ENCODE measurements at regions not wholly inside any gene's neighbourhood (a gene's known extent, or its start where the extent isn't known, plus 50 kb on each side); places are given as distances from the start of the nearest gene placed in this dataset.

GRCh38 chr20:52621401-52621800, 350.8 kb upstream of the TSHZ2 start:
- no peaks in the 10 kb centered on the region for H3K36me3 ChIP-seq (ENCODE audit: low read depth, low read length)
- no peak for ATAC-seq
- intact Hi-C loops (cut with micrococcal nuclease): no loop called here

GRCh38 chr20:52619671-52620070, 352.5 kb upstream of the TSHZ2 start:
- Histone ChIP-seq H2AFZ (ENCODE audit: low read length) (no peak overlapping the region), H3K4me3 (ENCODE audit: low read length) (no peak overlapping the region), H3K79me2 (ENCODE audit: low read length) (no peaks in the 10 kb centered on the region), H3K36me3 (ENCODE audit: low read depth, low read length) (no peaks in the 10 kb centered on the region), H3K27me3 (ENCODE audit: low read length) (peaks cover 12% of the 10 kb centered on the region; the same call in 1 of the 2 replicates), H4K20me1 (ENCODE audit: low read length) (no peaks in the 10 kb centered on the region), H3K4me2 (ENCODE audit: low read length) (no peak overlapping the region), H3K27ac (ENCODE audit: low read length) (no peak overlapping the region), H3F3A (ENCODE audit: low read length, unreplicated experiment) (no peaks in the 10 kb centered on the region), H3K9me2 (replicated peaks; ENCODE audit: low read length) (0 out of 2 replicates have a peak, but pooled peaks cover 2% of the 10 kb centered on the region), H3K9ac (ENCODE audit: low read length) (no peak overlapping the region), H3K4me1 (ENCODE audit: insufficient read depth, low read length) (no peaks in the 10 kb centered on the region), H3K9me3 (ENCODE audit: low read length) (0 out of 2 replicates have a peak, but pooled peaks cover 3% of the 10 kb centered on the region)
- DNase-seq (no peak), ATAC-seq (no peak)
- ChIA-PET POLR2A (ENCODE audit: unreplicated experiment) (no interaction called here), CTCF (no interaction called here)
- no TSS peak for BruUV-seq (replicated peaks)
- intact Hi-C loops (cut with micrococcal nuclease): no loop called here
- TF ChIP-seq CTCF (conservative IDR thresholded peaks at IDR 0.05; ENCODE audit: low read depth, low read length) (no peak), EZH2 (IDR thresholded peaks at IDR 0.05; ENCODE audit: low read length, unreplicated experiment) (no peak), EZH2phosphoT487 (IDR thresholded peaks at IDR 0.05; ENCODE audit: borderline replicate concordance, low read length) (no peak)

More at GRCh38 chr20:52621401-52621800, 350.8 kb upstream of the TSHZ2 start:
- CTCF ChIA-PET: no interaction called here
- Histone ChIP-seq H3K27ac (ENCODE audit: low read length) (no peak overlapping the region), H3K9ac (ENCODE audit: low read length) (no peak overlapping the region), H3F3A (ENCODE audit: low read length, unreplicated experiment) (no peaks in the 10 kb centered on the region), H3K4me3 (ENCODE audit: low read length) (no peak overlapping the region), H3K79me2 (ENCODE audit: low read length) (no peaks in the 10 kb centered on the region), H3K9me3 (ENCODE audit: low read length) (0 out of 2 replicates have a peak, but pooled peaks cover 3% of the 10 kb centered on the region), H3K9me2 (replicated peaks; ENCODE audit: low read length) (0 out of 2 replicates have a peak, but pooled peaks cover 2% of the 10 kb centered on the region), H4K20me1 (ENCODE audit: low read length) (no peaks in the 10 kb centered on the region), H3K4me2 (ENCODE audit: low read length) (no peak overlapping the region), H3K4me1 (ENCODE audit: insufficient read depth, low read length) (no peaks in the 10 kb centered on the region), H2AFZ (ENCODE audit: low read length) (no peak overlapping the region), H3K27me3 (ENCODE audit: low read length) (peaks cover 10% of the 10 kb centered on the region; the same call in 1 of the 2 replicates)
- TF ChIP-seq EZH2 (IDR thresholded peaks at IDR 0.05; ENCODE audit: low read length, unreplicated experiment) (no peak), EZH2phosphoT487 (IDR thresholded peaks at IDR 0.05; ENCODE audit: borderline replicate concordance, low read length) (no peak), CTCF (conservative IDR thresholded peaks at IDR 0.05; ENCODE audit: low read depth, low read length) (no peak)
- POLR2A ChIA-PET (ENCODE audit: unreplicated experiment): no interaction called here
- DNase-seq: no peak
- no TSS peak for BruUV-seq (replicated peaks)

GRCh38 chr20:52619101-52619500, 353.1 kb upstream of the TSHZ2 start:
- ATAC-seq: no peak
- no peak for TF ChIP-seq EZH2 (IDR thresholded peaks at IDR 0.05; ENCODE audit: low read length, unreplicated experiment)
- no peak for TF ChIP-seq EZH2phosphoT487 (IDR thresholded peaks at IDR 0.05; ENCODE audit: borderline replicate concordance, low read length)
- TF ChIP-seq CTCF (conservative IDR thresholded peaks at IDR 0.05; ENCODE audit: low read depth, low read length): no peak

More at GRCh38 chr20:52619101-52619500, 353.1 kb upstream of the TSHZ2 start:
- Histone ChIP-seq H3K4me2 (ENCODE audit: low read length) (no peak overlapping the region), H3K4me1 (ENCODE audit: insufficient read depth, low read length) (no peaks in the 10 kb centered on the region), H2AFZ (ENCODE audit: low read length) (no peak overlapping the region), H3K9me3 (ENCODE audit: low read length) (0 out of 2 replicates have a peak, but pooled peaks cover 3% of the 10 kb centered on the region), H3K4me3 (ENCODE audit: low read length) (no peak overlapping the region), H3K9ac (ENCODE audit: low read length) (no peak overlapping the region), H4K20me1 (ENCODE audit: low read length) (no peaks in the 10 kb centered on the region), H3K27me3 (ENCODE audit: low read length) (peaks cover 12% of the 10 kb centered on the region; the same call in 1 of the 2 replicates), H3K27ac (ENCODE audit: low read length) (no peak overlapping the region), H3K36me3 (ENCODE audit: low read depth, low read length) (no peaks in the 10 kb centered on the region), H3K79me2 (ENCODE audit: low read length) (no peaks in the 10 kb centered on the region), H3K9me2 (replicated peaks; ENCODE audit: low read length) (0 out of 2 replicates have a peak, but pooled peaks cover 2% of the 10 kb centered on the region), H3F3A (ENCODE audit: low read length, unreplicated experiment) (no peaks in the 10 kb centered on the region)
- intact Hi-C loops (cut with micrococcal nuclease): no loop called here
- ChIA-PET POLR2A (ENCODE audit: unreplicated experiment) (no interaction called here), CTCF (no interaction called here)
- no TSS peak for BruUV-seq (replicated peaks)
- DNase-seq: no peak
